IPS DF 6.9 (cell line): ENCODE measurements at regions not wholly inside any gene's neighbourhood (a gene's known extent, or its start where the extent isn't known, plus 50 kb on each side); places are given as distances from the start of the nearest gene placed in this dataset.

Experiments
- DNase-seq: peaks from one replicate; pipeline ENCODE4 v3.0.0-alpha.2; 2013; ENCODE audit warnings: low read depth, low spot score
- H3K27ac ChIP-seq: one replicate; pipeline ENCODE4 v1.5.1; 2013; ENCODE audit warnings: low read length, control low read depth
- H3K27me3 ChIP-seq: 2 replicates; pipeline ENCODE4 v1.6.1; 2013; ENCODE audit warnings: mild to moderate bottlenecking, low read length; ENCODE audit not compliant: control insufficient read depth, insufficient read depth
- H3K36me3 ChIP-seq: 2 replicates; pipeline ENCODE4 v1.6.1; 2013; ENCODE audit warnings: low read length; ENCODE audit not compliant: control insufficient read depth, insufficient read depth
- H3K4me1 ChIP-seq: 2 replicates; pipeline ENCODE4 v1.6.1; 2013; ENCODE audit warnings: low read length; ENCODE audit not compliant: control insufficient read depth, insufficient read depth
- H3K4me3 ChIP-seq: 2 replicates; pipeline ENCODE4 v1.5.1; 2013; ENCODE audit warnings: mild to moderate bottlenecking, low read length
- H3K9me3 ChIP-seq: 2 replicates; pipeline ENCODE4 v1.6.1; 2013; ENCODE audit warnings: low read length, inconsistent platforms; ENCODE audit not compliant: control insufficient read depth, insufficient read depth
- WGBS: extraction: QIAGEN DNeasy Blood & Tissue Kit; methylation state at CpG from one replicate; pipeline ENCODE4 v1.1.7; 2013; ENCODE audit warnings: mixed read lengths, missing lambda C conversion rate; ENCODE audit not compliant: insufficient read length, insufficient coverage; 5-methylcytosine and 5-hydroxymethylcytosine counted together

GRCh38 chr5:67680099-67680498 lies 483.5 kb upstream of the CD180 start:
- Histone ChIP-seq H3K9me3 (no peaks in the 10 kb centered on the region), H3K36me3 (no peaks in the 10 kb centered on the region), H3K4me3 (no peak overlapping the region), H3K4me1 (peaks cover 5% of the 10 kb centered on the region), H3K27ac (no peak overlapping the region), H3K27me3 (no peaks in the 10 kb centered on the region)
- DNase-seq: no peak

GRCh38 chr5:67679184-67679841 lies 482.7 kb upstream of the CD180 start:
- Histone ChIP-seq H3K27ac (no peak overlapping the region), H3K27me3 (no peaks in the 10 kb centered on the region), H3K36me3 (no peaks in the 10 kb centered on the region), H3K4me1 (peaks cover 5% of the 10 kb centered on the region), H3K4me3 (no peak overlapping the region), H3K9me3 (no peaks in the 10 kb centered on the region)
- no peak for DNase-seq
- WGBS: no CpG with 5 or more reads among the region's 7 CpGs

DNA sequence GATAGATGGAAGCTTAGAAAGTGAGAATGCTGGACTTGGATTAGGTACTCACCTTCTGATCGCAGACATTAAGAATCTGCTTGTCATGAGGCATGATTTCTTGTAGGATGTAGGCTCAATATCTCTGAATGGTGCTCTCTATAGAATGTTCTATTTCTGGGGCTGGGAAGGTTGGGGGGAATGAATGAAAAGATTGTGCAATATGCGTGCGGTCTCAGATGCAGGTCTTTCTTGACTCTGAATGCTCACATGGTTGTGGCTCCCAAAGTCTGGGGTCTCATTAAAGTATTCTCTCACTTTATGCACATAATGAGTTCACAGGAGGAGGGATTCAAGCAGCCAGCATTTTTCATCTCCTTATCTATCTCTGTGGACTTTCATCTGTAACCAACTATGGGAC lies 482.0 kb upstream of the CD180 start:
- no peak for DNase-seq
- no peaks in the 10 kb centered on the region for H3K9me3 ChIP-seq
- H3K36me3 ChIP-seq: no peaks in the 10 kb centered on the region
- WGBS: no CpG with 5 or more reads among the region's 3 CpGs
- no peak overlapping the region for H3K27ac ChIP-seq
- H3K4me1 ChIP-seq: peaks cover 5% of the 10 kb centered on the region
- no peak overlapping the region for H3K4me3 ChIP-seq
- no peaks in the 10 kb centered on the region for H3K27me3 ChIP-seq

GRCh38 chr5:67677422-67677970 lies 480.9 kb upstream of the CD180 start:
- WGBS: no CpG with 5 or more reads among the region's 2 CpGs
- DNase-seq: no peak
- no peaks in the 10 kb centered on the region for H3K36me3 ChIP-seq

GRCh38 chr5:67676863-67677262 lies 480.3 kb upstream of the CD180 start:
- no peak overlapping the region for H3K27ac ChIP-seq
- H3K4me1 ChIP-seq: peaks cover 5% of the 10 kb centered on the region
- H3K4me3 ChIP-seq: no peak overlapping the region
- no peaks in the 10 kb centered on the region for H3K36me3 ChIP-seq
- no CpG with 5 or more reads among the region's 2 CpGs for WGBS
- no peaks in the 10 kb centered on the region for H3K27me3 ChIP-seq
- DNase-seq: no peak
- no peaks in the 10 kb centered on the region for H3K9me3 ChIP-seq

More at GRCh38 chr5:67677422-67677970, 480.9 kb upstream of the CD180 start:
- Histone ChIP-seq H3K27me3 (no peaks in the 10 kb centered on the region), H3K9me3 (no peaks in the 10 kb centered on the region), H3K4me1 (peaks cover 5% of the 10 kb centered on the region), H3K27ac (no peak overlapping the region), H3K4me3 (no peak overlapping the region)

DNA sequence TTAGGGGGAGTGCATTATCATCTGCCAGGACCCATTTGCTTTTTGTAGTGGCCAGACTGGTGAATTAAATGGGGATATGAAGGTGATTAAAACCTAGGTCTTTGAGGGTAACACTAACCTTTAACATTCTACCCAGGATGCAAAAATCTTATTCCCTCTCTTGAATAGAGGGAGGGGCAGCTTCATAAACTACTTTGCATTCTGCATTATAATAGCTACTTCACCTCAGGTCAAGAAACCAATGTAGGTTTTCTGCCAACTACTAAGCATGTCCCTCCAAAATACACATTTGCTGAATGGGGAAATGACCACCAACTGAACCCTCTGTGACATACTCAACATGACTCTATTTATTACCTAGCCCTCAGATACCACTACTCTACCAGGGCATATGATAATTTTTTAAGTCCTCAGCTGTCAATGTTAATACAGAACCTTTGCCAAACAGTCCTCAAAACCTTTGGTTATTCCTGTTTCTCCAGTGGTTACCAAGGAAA lies 477.6 kb upstream of the CD180 start:
- Histone ChIP-seq H3K27me3 (no peaks in the 10 kb centered on the region), H3K9me3 (no peaks in the 10 kb centered on the region; the same call in 1 of the 2 replicates), H3K4me1 (peaks cover 3% of the 10 kb centered on the region; the same call in 1 of the 2 replicates), H3K4me3 (no peak overlapping the region), H3K36me3 (no peaks in the 10 kb centered on the region), H3K27ac (no peak overlapping the region)
- DNase-seq: no peak

DNA sequence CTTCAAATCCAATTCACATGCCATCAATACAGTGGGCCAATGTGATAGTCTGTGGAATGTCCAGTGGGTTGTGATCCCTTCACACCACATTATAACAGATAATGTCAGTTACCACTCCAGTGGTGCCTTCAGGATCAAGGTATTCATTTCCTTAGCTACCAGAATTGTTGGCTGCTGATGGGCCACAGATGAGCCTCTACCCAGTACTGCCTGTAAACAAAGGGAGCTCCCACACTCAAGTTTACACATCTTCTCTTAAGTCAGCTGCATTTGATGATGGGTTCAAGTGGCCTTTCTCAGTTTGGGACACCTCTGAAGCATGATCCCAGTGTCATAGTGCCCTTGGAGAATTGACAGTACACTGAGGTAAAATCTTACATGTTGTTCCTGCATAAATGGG lies 477.0 kb upstream of the CD180 start:
- Histone ChIP-seq H3K27me3 (no peaks in the 10 kb centered on the region), H3K9me3 (no peaks in the 10 kb centered on the region; the same call in 1 of the 2 replicates), H3K27ac (no peak overlapping the region), H3K4me1 (no peaks in the 10 kb centered on the region), H3K4me3 (no peak overlapping the region), H3K36me3 (no peaks in the 10 kb centered on the region)
- DNase-seq: no peak

DNA sequence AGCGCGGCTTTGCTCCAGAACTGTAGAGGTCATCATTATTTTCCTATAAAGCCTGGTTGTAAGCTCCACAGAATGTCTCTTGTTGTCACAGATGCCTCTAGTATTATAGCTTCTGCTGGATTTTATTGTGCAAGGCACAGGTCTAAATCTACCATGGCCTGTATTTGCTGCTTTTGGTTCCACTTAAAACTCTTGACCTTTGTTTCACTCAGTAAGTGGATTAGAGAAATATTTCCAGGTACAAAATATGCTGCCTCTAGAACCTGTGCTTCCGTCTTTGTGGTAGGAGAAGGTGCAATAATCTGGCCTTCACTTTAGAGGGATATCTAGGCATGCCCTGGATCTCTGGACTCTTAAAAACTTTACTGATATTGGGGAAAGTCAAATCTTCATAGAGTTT lies 476.6 kb upstream of the CD180 start:
- WGBS: no CpG with 5 or more reads among the region's 3 CpGs
- Histone ChIP-seq H3K27me3 (no peaks in the 10 kb centered on the region), H3K9me3 (no peaks in the 10 kb centered on the region; the same call in 1 of the 2 replicates), H3K4me3 (no peak overlapping the region), H3K27ac (no peak overlapping the region), H3K36me3 (no peaks in the 10 kb centered on the region), H3K4me1 (no peaks in the 10 kb centered on the region)
- no peak for DNase-seq

GRCh38 chr5:67672636-67673035 lies 476.0 kb upstream of the CD180 start:
- WGBS: no CpG with 5 or more reads among the region's 1 CpG
- Histone ChIP-seq H3K36me3 (no peaks in the 10 kb centered on the region), H3K4me1 (no peaks in the 10 kb centered on the region), H3K27me3 (no peaks in the 10 kb centered on the region), H3K27ac (no peak overlapping the region), H3K9me3 (no peaks in the 10 kb centered on the region; the same call in 1 of the 2 replicates), H3K4me3 (no peak overlapping the region)
- DNase-seq: no peak

- Histone ChIP-seq H3K9me3 (no peaks in the 10 kb centered on the region; the same call in 1 of the 2 replicates), H3K27ac (no peak overlapping the region), H3K4me3 (no peak overlapping the region), H3K36me3 (no peaks in the 10 kb centered on the region), H3K27me3 (no peaks in the 10 kb centered on the region), H3K4me1 (no peaks in the 10 kb centered on the region)
- DNase-seq: no peak
- no CpG with 5 or more reads among the region's 2 CpGs for WGBS
Observed at GRCh38 chr5:67669916-67670315, 473.3 kb upstream of the CD180 start.

GRCh38 chr5:67660149-67660548 lies 463.6 kb upstream of the CD180 start:
- no peaks in the 10 kb centered on the region for H3K4me1 ChIP-seq
- WGBS: no CpG with 5 or more reads among the region's 3 CpGs
- H3K27me3 ChIP-seq: no peaks in the 10 kb centered on the region
- H3K9me3 ChIP-seq: no peaks in the 10 kb centered on the region
- H3K27ac ChIP-seq: no peak overlapping the region
- no peaks in the 10 kb centered on the region for H3K36me3 ChIP-seq
- H3K4me3 ChIP-seq: no peak overlapping the region
- no peak for DNase-seq
